GF-D8 (cell line): ENCODE measurements at regions not wholly inside any gene's neighbourhood (a gene's known extent, or its start where the extent isn't known, plus 50 kb on each side); places are given as distances from the start of the nearest gene placed in this dataset.
"Not testable (repeated sequence)": the region's sequence is repeated elsewhere in the genome, so short reads cannot be mapped to it uniquely, and the experiment has no call there.

Source experiments
- DNase-seq: peaks from one replicate; lab custom pipeline; 2025; lab: John Stamatoyannopoulos, UW

DNA sequence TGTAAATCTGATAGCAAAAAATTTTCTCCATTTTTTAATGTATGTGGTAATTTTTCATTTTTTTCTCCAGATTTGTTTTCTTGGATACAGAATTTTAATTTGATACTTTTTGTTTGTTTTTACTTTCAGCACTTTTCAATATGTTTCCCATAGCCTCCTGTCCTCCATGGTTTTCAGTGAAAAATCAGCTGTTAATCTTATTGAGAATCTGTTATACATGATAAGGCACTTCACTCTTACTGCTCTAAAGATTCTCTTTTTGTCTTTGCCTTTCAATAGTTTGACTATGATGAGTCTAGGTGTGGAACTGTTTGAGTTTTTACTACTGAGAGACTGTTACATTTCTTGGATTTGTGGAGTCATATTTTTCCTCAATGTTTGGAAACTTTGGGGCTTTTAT is 455.7 kb upstream of the NUDT12 start:
- DNase-seq = no peak

- DNase-seq = no peak
Observed at GRCh38 chr5:104016646-104017045, 454.1 kb upstream of the NUDT12 start.

- no peak for DNase-seq
Observed at GRCh38 chr5:104015765-104016164, 453.2 kb upstream of the NUDT12 start.

GRCh38 chr5:104002783-104003182 is 440.2 kb upstream of the NUDT12 start:
- DNase-seq = not testable (repeated sequence)

- DNase-seq = no peak
Observed at GRCh38 chr5:104001136-104001535, 438.5 kb upstream of the NUDT12 start.

DNA sequence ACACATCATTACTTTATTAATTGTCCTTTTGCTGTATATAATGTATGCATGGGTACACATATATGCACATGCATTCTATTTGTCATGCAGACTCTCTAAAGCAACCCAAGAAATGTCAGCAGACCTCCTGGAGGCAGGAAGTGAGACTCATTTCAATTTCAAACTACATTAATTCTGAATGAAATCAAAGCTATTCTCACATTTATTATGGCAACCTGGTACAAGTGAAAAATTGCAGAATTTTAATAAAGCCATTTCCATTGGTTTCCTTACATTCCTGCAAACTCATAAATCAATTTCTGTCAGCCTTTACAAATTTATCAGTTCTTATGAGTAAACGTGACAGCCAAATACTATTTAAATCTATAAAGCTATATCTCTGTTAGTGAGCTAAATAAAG is 430.4 kb upstream of the NUDT12 start:
- DNase-seq = no peak

DNA sequence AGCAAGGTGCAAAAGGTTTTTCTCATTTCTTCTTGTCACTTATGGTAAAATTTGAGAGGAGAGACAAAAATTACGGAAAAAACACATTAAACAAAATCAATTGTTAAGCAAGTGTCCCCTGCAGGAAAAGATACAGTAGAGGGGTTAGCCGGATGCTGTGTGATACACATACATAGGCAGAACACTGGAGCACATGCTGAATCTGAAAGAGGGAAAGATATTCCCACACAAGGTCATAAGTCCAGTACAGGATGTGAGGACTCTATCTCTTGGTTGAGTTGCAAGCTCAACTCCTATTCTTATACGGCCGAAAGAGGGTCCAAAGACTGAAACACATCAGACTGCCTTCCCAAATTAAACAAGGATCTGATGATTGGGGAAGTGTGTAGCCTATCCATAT is 427.5 kb upstream of the NUDT12 start:
- no peak for DNase-seq

DNA sequence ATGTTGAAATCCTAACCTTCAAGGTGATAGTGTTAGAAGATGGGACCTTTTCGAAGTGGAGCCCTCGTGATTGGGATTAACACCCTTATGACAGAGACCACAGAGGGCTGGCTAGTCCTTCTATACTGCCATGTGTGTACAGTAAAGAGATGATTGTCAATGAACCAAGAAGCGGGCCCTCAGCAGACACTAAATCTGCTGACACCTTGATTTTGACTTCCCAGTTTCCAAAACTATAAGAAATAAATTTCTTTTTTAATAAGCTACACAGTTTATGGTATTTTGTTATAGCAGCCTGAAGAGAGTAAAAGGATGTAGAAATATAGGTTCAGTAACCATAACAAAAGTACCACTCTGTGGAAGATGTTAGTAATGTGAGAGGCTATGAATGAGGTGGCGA is 419.0 kb upstream of the NUDT12 start:
- DNase-seq = no peak

DNA sequence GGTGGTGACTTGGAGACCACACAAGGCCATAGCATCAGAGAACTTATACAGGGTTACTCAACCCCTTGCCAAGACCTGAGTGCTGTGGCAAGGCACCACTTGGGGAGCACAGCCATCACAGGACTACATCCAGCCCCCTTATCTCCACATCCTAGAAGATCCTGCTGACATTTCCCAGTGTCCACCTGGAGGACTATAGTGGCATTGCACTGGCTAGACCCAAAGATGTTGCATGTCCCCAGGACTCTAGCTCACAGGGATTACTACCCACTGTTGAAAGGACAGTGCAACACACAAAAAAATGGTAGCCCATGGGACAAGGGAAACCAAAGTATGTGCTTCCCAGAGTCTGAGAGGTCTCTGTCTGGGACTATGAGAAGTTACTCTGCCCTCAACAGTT is 411.1 kb upstream of the NUDT12 start:
- DNase-seq = no peak

DNA sequence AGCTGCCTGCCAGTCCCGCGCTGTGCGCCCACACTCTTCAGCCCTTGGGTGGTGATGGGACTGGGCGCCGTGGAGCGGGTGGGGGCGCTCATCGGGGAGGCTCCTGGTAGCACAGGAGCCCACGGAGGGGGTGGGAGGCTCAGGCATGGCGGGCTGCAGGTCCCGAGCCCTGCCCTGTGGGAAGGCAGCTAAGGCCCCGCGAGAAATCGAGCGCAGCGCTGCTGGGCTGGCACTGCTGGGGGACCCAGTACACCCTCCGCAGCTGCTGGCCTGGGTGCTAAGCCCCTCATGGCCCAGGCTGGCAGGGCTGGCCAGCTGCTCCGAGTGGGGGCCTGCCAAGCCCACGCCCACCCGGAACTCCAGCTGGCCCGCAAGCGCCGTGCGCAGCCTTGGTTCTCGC is 403.7 kb upstream of the NUDT12 start:
- DNase-seq = not testable (repeated sequence)

DNA sequence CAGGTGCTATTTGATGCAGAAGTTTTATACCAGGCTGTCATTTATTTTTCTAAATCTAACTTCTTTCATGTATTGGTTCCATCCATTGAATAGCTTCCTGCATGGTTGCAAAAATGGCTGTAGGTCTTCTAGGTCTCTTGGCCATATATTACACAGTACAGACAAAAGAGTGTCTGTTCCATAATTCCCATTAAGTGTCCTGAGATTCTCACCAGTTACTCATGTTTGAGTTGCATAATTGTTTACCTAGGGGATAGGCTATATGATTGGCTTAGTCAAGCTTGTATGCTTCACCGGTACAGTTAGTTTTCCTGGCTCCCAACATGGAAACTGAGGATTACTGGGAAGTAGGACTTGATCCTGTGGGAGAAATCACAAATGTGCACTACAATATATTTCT is 399.4 kb upstream of the NUDT12 start:
- DNase-seq = no peak

DNA sequence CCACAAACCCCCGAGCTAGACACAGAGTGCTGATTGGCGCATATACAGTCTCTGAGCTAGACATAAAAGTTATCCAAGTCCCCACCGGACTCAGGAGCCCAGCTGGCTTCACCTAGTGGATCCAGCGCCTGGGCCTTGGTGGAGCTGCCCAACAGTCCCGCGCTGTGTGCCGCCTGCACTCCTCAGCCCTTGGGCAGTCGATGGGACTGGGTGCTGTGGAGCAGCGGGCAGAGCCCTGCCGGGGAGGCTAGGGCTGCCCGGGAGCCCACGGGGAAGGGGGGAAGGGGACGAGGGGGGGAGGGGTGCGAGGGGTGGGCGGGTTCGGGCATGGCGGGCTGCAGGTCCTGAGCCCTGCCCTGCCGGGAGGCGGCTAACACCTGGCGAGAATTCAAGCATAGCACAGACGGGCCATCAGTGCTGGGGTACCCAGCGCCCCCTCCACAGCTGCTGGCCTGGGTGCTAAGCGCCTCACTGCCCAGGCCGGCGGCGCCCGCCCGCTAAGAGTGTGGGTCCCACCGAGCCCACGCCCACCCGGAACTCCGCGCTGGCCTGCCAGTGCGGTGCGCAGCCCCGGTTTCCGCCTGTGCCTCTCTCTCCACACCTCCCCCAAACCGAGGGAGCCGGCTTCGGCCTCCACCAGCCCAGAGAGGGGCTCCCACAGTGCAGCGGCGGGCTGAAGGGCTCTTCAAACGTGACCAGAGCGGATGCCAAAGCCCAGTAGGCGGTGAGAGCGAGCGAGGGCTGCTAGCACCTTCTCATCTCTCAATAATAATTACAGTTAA is 391.2 kb upstream of the NUDT12 start:
- no peak for DNase-seq

DNA sequence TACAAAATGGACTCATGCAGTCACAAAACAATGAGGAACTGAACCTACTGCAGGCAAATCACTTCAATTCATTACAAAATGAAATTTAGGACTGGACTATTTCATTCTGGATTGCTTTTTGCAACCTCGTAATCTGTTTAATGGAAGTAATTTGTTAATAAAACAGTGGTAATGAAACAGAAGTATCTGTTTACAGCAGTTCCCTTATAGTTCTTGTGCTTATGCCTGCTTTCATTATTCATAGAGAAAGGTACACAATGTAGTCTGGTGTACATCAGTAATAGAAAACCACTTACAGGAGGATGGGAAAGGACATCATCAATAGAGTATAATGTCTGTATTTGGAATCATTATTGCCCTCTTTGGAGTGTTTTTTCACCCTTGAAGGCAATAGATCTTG is 389.2 kb upstream of the NUDT12 start:
- DNase-seq = no peak

GRCh38 chr5:103943230-103943629 is 380.6 kb upstream of the NUDT12 start:
- DNase-seq = no peak

DNA sequence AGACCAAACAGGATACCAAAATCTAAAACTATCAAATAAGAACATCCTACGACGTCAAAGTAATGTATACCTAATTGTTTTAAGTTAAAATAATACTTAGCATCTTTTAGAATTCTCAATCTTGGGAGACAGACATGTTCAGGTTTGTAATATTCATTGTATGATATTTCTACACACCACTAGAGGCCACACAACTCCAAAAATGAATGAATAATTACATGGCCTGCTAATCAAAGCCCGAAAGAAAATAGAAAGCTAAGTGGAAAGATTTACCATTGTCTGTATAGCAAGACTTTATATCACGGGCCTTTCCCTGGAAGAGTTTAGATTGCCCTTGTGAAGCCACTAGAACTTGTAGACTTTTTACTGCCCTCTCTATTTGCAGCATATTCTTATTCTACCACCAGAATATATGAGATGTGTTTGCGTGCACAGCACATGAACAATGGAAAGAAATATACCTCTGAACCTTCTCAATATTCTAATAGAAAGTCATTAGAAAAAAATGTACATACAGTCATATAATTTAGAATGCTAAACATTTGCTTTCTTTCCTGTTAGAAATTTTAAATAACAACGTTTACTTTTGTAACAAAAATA is 380.1 kb upstream of the NUDT12 start:
- no peak for DNase-seq

DNA sequence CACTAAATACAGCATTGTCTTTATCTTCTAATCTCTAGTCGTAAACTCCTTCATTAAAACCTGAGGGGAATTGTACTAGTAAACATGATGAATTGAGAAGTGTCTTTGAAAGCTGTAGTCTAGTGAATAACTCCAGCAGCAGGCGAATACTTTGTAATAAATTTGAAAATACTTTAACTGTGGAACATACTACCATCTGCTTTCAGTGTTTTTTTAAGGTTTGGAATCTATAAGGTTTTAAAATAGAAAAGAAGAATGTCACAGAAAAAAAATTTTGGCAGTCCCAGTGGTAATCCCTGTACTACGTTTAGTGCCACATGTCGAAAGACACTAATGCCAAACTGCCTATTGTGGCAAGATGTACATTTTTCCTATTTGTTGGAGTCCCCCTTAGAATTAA is 379.0 kb upstream of the NUDT12 start:
- DNase-seq = no peak

DNA sequence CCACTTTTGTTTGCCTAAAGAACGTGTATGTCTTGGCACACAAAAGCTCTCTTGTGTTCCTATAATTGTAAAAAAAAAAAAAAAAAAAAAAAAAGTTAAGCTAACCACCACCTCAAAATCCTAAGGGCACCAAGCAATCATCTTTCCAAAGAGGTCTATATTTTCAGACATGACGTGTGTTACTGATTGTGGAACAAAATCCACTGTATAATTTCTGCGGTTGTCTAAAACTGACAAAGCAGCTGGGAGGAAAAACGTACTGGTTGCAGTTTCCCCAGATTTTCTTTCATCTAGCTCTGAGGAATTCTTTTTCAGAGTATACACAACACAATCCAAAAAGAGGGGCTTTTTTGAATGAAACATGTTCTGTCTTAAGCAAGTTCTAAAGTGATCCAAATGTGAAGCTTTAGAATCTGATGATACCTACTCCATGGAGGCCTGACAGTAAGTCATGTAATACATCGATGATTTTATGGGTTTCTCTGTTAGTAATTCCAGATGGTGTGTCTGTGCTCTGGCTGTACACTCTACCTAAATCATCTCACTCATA is 375.6 kb upstream of the NUDT12 start:
- no peak for DNase-seq

DNA sequence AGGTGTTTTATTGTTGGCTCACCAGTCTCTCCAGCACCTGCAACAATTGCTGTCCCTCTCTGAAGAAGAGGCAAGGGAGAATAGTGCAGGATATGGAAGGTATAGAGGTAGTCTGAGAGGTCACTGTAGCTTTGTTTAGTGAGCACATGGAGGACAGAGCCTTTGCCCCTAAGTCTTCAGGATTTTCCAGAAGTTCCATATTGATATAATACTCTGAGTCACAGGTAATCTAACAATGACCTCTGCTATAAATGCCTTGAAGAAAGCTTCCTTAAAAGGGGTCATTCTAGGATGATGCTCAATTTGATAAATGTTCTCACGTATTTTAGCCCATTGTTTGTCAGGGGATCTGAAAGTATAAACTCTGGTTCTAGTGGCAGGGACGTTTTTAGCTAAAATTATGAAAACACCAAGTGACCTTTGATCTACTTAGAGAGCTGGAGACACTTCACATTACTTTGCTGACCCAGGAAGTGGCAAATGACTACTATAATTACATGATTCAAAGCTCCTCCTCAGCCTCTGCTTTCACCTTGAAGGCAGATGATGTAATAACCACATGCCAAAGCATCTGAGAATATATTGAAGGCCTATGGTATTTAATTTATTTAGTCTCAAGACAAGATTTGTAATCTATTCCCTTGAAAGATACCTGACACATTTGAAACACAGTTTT is 366.9 kb upstream of the NUDT12 start:
- DNase-seq = no peak

DNA sequence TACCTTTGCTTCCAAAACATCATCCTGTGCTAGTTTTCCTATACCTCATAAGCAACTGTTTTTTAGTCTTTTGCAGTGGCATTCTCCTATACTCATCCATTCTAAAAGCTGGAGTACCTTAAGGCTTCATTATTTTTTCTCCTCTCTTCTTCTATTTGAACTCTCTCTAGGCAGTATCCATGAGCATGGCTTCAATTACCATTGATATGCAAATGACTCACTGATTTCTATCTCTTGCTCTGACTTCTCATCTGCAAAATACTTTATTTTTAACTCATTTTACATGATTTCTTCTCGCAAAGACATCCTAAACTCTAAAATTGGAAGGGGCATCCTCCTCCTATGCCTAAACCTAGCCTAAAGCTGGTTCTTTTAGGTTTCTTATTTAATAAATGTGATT is 365.1 kb upstream of the NUDT12 start:
- no peak for DNase-seq

DNA sequence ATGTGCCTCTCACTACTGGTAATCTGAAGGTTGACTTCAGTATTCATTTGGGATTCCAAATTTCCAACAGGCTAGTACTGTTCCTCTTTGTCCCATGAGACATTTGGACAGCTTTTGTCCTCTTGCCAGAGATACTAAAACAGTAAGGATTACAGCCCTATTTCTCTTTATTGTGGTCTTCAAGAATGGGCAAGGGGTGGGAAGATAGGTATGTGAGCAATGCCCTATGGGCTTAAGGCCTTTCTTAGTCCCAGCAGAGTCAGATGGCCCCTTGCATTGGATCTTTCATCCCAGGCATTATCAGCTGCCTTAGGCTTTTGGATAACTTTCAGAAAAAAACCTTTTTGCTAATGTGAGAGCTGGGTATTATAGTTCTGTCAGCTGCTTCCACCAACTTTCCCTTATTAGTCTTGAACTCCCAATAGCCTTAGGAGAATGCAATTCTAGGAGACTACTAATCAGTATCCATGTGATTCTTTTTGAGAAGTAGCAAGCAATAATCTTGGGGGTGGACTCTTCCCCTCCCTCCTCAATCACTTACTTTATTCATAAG is 361.1 kb upstream of the NUDT12 start:
- DNase-seq = no peak

- no peak for DNase-seq
Observed at GRCh38 chr5:103919506-103919905, 356.9 kb upstream of the NUDT12 start.

- DNase-seq = no peak
Observed at GRCh38 chr5:103918668-103919367, 356.2 kb upstream of the NUDT12 start.
